ENCODE measurements at regions not wholly inside any gene's neighbourhood (a gene's known extent, or its start where the extent isn't known, plus 50 kb on each side); places are given as distances from the start of the nearest gene placed in this dataset.
A peak's percentile ranks its signal among the peaks of the same experiment; 100 is the strongest.
"Not testable (repeated sequence)": the region's sequence is repeated elsewhere in the genome, so short reads cannot be mapped to it uniquely, and the experiment has no call there.

- no peak for TF ChIP-seq ETS1 (IDR thresholded peaks at IDR 0.05)
- no peak for TF ChIP-seq JUNB (IDR thresholded peaks at IDR 0.05; ENCODE audit: unreplicated experiment)
- TF ChIP-seq NANOG (IDR thresholded peaks at IDR 0.05; ENCODE audit: borderline replicate concordance): no peak
- TF ChIP-seq ZNF114 (CRISPR knock-in tag; IDR thresholded peaks at IDR 0.05): no peak
Measured at GRCh38 chr3:81867875-81868274, 106.4 kb upstream of the GBE1 start (continued).

GRCh38 chr3:81865164-81865563 is 103.7 kb upstream of the GBE1 start:
- not testable (repeated sequence) for H3K27ac ChIP-seq (ENCODE audit: low read depth); ATAC-seq; H3K79me2 ChIP-seq (replicated peaks; ENCODE audit: insufficient read depth); H3K36me3 Mint-ChIP-seq (ENCODE audit: low read depth); H3K27ac Mint-ChIP-seq; H3K4me3 Mint-ChIP-seq; H3K4me1 Mint-ChIP-seq; H3K4me3 ChIP-seq; DNase-seq (ENCODE audit: low spot score); H3K27me3 ChIP-seq (ENCODE audit: insufficient read depth); H3K4me1 ChIP-seq (ENCODE audit: insufficient read depth); H2AFZ ChIP-seq; H3K9me3 Mint-ChIP-seq; H3K36me3 ChIP-seq (ENCODE audit: insufficient read depth); H3F3A ChIP-seq (replicated peaks; ENCODE audit: low read depth); H3K4me2 ChIP-seq; H3K27me3 Mint-ChIP-seq (ENCODE audit: insufficient read depth, low read depth, poor library complexity); H4K20me1 ChIP-seq (replicated peaks; ENCODE audit: insufficient read depth); H3K9me2 ChIP-seq (ENCODE audit: insufficient read depth)

GRCh38 chr3:81864272-81864671 is 102.8 kb upstream of the GBE1 start:
- H3K36me3 Mint-ChIP-seq (ENCODE audit: low read depth): no peaks in the 10 kb centered on the region
- DNase-seq (ENCODE audit: low spot score) (peak; percentile 68), ATAC-seq (peak; percentile 80)
- no peaks in the 10 kb centered on the region; the same call in 1 of the 2 replicates for H3K9me2 ChIP-seq (ENCODE audit: insufficient read depth)
- H2AFZ ChIP-seq: no peak overlapping the region
- H3K27ac ChIP-seq (ENCODE audit: low read depth): no peak overlapping the region; the same call in 1 of the 2 replicates
- no peaks in the 10 kb centered on the region for H3F3A ChIP-seq (replicated peaks; ENCODE audit: low read depth)
- no peak overlapping the region for H3K27ac Mint-ChIP-seq
- TF ChIP-seq CREB1 (CRISPR knock-in tag; IDR thresholded peaks at IDR 0.05; ENCODE audit: low read depth): no peak
- no peak for TF ChIP-seq EZH2 (IDR thresholded peaks at IDR 0.05; ENCODE audit: low read depth, unreplicated experiment)
- no peak for TF ChIP-seq STAT1 (IDR thresholded peaks at IDR 0.05; ENCODE audit: unreplicated experiment)
- TF ChIP-seq REST (IDR thresholded peaks at IDR 0.05; ENCODE audit: unreplicated experiment): no peak
- TF ChIP-seq NANOG (IDR thresholded peaks at IDR 0.05; ENCODE audit: borderline replicate concordance): no peak
- no peak for TF ChIP-seq ZNF331 (CRISPR knock-in tag; IDR thresholded peaks at IDR 0.05; ENCODE audit: low read depth)
- TF ChIP-seq CTCF (conservative IDR thresholded peaks at IDR 0.05; ENCODE audit: low read depth in 2 of 2): no peak
- H3K79me2 ChIP-seq (replicated peaks; ENCODE audit: insufficient read depth): no peaks in the 10 kb centered on the region
- H3K27me3 ChIP-seq (ENCODE audit: insufficient read depth): no peaks in the 10 kb centered on the region
- peaks cover 6% of the 10 kb centered on the region; the same call in 2 of the 3 replicates for H3K4me1 Mint-ChIP-seq
- H3K9me3 Mint-ChIP-seq: no peaks in the 10 kb centered on the region
- H4K20me1 ChIP-seq (replicated peaks; ENCODE audit: insufficient read depth): no peaks in the 10 kb centered on the region
- no peaks in the 10 kb centered on the region for H3K36me3 ChIP-seq (ENCODE audit: insufficient read depth)
- no peak overlapping the region for H3K4me3 Mint-ChIP-seq
- H3K4me1 ChIP-seq (ENCODE audit: insufficient read depth): no peaks in the 10 kb centered on the region
- no peak overlapping the region for H3K4me3 ChIP-seq
- H3K27me3 Mint-ChIP-seq (ENCODE audit: insufficient read depth, low read depth, poor library complexity): peaks cover 3% of the 10 kb centered on the region
- H3K4me2 ChIP-seq: no peak overlapping the region
